Prostate gland (tissue), 1 donor: ENCODE measurements at regions not wholly inside any gene's neighbourhood (a gene's known extent, or its start where the extent isn't known, plus 50 kb on each side); places are given as distances from the start of the nearest gene placed in this dataset.

Experiments used
- POLR2A ChIP-seq: fragments of 450-650 bp; IDR thresholded peaks from one replicate; pipeline ENCODE4 v1.6.1; 2016; ENCODE audit warnings: antibody characterized with exemption, mild to moderate bottlenecking
- POLR2AphosphoS5 ChIP-seq: sonication (generic); formaldehyde crosslinking; IDR thresholded peaks from one replicate; pipeline ENCODE4 v1.6.1; 2017; ENCODE audit warnings: antibody characterized with exemption

- TF ChIP-seq POLR2AphosphoS5 (no peak), POLR2A (no peak)
Measured at GRCh38 chr13:99686944-99687411, 185.7 kb downstream of the TM9SF2 start.
